GM21423 (cell line): ENCODE measurements at regions not wholly inside any gene's neighbourhood (a gene's known extent, or its start where the extent isn't known, plus 50 kb on each side); places are given as distances from the start of the nearest gene placed in this dataset.
"Not testable (repeated sequence)": the region's sequence is repeated elsewhere in the genome, so short reads cannot be mapped to it uniquely, and the experiment has no call there.

Source experiments
- ATAC-seq: cut with Tn5 transposase; IDR thresholded peaks from one replicate; pipeline ENCODE4 v1.9.1; 2021; ENCODE audit warnings: mild to moderate bottlenecking, moderate library complexity; ENCODE audit not compliant: unreplicated experiment

DNA sequence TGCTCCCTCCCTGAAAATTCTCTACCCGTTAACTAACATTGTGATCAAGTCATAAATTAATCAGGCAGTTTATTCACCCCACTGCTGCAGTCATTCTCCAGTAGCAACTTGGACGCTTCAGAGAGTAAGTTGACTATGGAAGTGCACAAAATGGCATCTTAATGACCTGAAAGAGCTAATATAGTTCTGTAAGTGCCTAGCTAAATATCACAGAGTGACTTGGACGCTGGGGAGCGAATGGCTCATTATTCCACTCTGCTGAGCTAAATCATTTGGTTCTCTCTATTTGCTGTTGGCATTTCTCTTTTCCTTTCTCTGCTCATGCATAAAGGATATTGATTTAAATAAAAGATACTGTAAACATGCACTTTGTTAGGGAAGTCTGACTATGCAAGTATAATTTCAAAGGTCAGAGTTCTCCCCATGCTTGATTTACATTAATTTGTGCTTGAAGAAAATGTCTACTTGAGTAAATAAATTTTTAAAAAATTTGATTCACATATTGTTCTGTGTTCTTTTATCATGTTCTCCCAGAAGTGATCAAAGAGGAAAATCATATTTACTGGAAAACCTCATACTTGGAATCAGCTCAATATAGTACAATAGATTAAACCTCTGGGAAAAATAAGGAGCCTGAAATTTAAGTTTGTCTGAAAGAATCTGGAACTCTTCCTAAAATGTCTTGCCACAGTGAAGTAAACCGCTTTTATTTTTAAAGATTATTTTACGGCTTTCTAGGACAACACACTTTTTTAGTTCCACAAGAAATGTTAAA, 169.5 kb upstream of the HAPLN1 start:
- no peak for ATAC-seq

DNA sequence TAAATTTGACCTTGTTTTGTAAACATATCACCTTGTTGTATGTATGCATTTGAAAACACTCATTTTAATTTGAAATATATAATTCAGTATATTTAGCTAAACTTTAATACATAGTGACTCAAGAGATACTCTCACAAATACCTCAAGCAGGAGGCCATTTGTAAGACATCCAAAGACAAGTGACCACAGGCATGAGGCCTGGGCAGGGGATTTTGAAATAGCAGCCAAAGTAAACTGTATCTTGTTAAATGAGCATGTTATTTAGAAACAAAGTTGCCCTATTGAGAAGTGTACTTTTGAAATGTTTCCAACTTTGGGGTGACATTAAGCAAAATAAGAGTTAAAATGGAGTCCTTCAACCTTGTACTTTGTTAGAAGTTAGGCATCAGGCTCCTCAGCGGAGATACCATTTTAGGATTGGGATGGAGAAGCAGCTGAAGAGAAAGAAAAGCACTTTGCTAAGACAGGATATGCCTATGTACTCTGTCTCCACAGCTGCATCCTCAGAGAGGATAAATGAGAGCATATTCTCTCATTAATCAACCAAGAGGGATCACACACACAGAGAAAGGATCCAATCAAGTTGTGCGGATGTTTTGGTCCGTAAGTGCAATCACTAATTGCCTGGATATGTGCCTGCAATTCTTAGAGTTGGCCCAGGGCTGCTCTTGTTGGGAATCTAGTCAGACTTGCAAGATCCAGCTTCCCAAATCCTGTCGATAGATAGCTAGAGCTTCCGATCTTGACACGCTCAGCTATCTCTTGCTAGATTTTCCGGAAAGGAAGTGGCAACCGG, 157.5 kb upstream of the HAPLN1 start:
- no peak for ATAC-seq

DNA sequence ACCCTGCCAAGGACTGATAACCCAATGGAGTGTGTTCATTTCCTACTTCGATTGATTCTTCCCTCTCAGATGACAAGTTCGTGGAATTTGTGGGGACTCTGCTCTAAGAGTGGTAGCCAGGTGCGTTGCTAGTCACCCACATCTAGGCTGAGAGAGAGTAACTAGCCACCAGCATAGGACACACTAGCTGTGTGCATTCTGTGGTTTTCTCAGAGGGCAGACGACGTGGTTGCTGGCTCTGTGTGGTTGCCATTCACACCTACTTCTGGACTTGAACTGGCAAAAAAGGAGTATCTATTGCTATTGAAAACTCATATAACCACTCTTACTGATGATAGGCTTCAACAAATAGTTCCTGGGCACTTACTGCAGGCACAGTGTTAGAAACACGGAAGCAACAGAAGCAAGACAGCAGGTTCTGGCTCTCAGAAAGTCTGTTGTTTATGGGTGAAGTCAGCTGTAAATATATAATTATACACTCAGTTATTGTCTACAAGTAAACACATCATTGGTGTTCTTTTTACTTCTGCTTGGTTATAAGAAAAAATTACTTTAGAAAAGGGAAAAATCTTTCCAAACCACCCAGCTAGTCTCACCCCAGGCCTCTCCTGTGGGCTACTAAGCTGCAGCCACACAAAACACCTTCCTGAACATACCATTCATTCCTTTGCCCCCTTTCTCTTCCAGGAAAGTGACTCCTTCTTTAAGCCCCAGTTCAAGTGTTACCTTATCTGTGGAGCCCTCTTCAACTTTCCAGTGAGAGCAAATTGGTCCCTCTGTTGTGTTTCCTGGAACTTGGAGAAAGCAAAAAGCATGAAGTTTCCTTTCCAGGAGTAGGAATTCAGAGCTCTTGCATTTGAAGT, 151.1 kb upstream of the HAPLN1 start:
- no peak for ATAC-seq

DNA sequence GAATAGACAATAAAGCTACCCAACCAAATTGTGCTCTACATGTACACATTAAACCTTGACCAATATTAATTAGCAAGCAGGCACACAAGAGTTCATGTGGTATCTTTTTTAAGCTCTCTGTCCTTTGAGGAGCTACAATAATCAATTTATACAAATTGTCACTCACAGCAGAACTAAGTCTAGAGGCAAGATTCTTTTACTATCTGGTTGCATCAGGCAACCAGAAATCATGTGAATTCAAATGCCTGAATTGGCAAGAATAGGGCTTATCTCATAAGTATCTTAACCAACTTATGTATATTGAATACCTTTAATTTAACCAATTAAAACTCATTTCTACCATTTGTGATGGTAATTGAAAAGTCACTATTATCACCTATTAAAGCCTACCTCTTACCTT, 145.5 kb upstream of the HAPLN1 start:
- ATAC-seq, result no peak

DNA sequence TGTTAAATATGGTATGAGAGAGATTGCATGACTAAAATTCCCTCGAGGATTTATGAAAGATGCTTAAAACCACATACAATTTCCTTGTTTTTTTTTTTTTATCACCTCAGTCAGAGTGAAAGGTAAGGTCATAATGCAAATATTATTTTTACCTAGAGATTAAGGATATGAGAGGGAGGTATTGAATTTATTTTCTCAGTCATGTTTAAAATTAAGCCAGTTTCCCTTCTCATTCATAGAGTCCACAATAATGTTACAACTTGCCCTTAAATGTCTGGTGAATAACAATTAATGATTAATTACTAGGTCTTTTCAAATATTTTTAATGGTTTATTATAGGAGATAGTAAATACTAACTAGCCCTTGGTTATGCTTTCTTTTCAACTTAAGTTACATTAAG, 144.9 kb upstream of the HAPLN1 start:
- no peak for ATAC-seq

DNA sequence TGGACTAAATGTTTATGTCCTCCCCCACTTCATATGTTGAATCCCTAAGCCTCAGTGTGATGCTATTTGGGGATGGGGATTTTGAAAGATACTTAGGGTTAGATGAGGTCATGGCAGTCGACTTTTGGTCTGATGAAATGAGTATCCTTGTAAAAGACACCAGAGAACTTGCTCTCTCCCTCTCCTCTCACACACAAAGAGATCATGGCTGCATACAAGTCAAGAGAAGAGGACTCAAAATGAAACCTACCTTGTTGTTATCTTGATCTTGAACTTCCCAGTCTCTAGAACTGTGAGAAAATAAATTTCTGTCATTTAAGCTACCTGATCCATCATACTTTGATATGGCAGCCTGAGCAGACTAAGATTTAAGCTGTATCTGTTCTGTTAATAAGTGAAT, 144.0 kb upstream of the HAPLN1 start:
- no peak for ATAC-seq

DNA sequence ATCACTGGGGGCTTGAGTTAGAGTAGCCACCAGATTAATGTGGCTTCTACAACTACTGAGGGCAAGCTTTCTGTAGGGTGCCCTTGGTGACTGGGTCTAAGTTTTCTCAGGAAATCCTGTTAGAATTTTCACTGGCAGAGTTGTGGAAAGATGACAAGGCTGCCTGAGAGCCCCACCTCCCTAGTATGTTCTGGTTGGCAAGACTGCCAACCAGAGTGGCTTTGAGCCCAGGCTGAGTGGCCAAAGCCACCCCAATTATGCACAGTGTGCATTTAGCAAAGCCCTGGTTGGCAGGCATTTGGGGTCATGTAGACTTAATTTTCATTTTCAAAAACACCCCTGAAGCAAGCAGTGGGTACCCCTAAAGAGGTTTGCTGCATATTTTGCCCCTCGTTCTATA, 136.7 kb upstream of the HAPLN1 start:
- no peak for ATAC-seq

DNA sequence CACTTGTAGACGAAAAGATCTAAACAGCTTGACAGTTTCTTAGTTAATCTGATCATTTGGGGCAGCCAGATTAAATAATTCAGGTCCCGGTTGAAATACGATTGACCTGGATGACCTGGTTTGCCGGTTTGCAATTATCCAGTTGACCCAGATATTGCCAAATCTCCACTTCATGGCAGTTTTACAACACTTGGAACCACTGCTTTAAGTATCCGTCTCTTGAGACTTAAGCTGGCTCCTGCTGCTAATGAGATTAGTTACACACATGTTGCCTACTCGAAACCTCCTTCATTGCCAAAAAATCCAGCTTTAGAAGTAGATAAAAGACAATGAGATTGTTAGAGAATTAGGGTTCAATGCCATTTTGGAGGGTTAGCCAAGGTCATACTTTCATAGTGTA, 136.2 kb upstream of the HAPLN1 start:
- ATAC-seq, result no peak

DNA sequence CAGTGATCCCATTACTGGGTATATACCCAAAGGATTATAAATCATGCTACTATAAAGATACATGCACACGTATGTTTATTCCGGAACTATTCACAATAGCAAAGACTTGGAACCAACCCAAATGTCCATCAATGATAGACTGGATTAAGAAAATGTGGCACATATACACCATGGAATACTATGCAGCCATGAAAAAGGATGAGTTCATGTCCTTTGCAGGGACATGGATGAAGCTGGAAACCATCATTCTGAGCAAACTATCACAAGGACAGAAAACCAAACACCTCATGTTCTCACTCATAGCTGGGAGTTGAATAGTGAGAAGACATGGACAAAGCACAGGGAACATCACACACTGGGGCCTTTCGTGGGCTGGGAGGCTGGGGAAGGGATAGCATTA, 129.8 kb upstream of the HAPLN1 start:
- not testable (repeated sequence) for ATAC-seq

DNA sequence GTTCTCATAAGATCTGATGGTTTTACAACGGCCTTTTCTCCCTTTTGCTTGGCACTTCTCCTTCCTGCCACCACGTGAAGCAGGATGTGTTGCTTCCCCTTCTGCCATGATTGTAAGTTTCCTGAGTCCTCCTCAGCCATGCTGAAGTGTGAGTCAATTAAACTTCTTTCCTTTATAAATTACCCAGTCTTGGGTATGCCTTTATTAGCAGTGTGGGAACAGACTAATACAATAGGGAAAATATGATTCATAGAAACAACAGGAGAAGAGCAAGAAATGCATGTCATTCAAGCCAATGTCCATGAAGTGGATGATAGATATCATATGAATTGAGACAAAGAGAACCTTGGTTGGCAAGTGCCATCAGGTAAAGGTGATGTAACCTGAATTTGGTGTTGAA, 128.3 kb upstream of the HAPLN1 start:
- ATAC-seq, result no peak

DNA sequence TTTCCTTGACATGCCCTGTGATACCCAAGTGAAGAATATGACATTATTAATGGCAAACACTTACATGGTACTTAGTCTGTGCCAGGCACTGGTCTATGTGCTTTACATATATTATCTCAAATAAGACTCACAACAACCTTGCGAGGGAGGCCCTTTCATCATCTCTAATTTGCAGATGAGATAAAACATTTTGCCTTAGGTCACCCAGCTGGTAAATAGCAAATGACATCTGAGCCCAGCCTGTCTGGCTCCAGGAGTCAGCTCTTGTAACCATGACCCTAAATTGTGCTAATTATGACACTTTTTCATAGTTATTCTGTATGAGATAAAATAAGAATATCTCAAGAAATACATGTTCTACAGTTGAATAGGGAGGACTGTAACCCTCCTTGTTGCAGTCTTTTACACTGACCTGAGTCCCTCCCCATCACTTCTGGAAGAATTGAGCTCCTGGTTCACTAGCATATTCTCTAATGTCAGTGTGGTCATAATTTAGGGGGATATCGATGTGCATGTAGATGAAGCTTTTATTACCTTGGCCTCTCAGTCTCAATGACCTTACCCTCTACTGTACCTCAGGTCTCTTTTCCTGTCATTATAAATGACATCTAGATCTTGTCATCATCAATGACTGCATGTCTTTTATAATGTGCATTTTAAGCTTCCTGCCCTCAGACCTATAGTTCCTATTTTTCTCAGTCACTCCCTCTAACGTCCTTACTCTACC, 126.1 kb upstream of the HAPLN1 start:
- no peak for ATAC-seq

DNA sequence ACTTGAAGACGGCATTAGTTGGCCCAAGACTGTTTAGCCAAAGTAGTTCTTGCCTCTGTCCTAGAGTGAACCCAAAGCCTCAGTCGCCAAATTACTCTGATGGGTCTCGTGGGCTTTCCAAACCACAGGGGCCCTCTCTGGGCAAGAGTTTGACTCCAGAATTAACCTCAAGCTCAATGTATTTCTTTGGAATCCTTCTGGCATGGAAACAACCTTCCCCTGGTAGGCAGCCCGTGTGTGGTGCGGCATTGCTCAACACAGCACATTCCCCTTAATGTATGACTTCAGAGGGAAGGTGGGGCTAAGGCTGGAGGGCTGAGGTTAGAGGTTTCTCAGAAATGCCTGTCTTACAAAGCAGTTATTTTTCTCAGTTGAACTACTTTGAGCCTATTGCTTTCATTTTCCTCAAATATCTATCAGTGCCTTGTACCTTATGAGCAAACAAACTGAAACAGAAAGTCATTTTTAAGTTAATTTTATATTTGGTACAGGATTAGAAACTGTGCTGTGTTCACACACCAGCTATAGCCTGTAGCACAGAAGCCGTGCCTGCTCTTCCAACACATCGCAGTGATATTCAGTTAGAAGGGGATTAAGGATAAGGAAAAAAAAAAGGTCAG, 123.9 kb upstream of the HAPLN1 start:
- ATAC-seq, result peak; percentile 95

DNA sequence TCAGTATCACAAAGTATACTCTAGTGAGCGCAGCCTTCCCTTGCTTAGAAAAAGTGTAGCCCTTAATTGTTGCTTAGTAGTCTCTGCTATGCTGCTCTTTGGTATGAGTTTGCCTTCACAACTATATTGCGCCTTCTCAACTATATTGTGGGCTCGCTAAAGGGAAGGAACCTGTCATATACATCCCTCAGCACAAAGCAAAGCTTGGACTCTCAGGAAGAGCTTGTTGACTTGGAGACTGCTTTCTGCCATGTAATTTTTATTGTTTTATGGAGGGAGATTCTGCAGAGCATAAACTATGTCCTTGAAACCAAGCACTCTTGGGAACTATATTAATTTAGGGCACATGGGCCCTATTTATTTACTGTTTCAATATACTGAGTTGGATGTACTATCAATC, 119.1 kb upstream of the HAPLN1 start:
- ATAC-seq, result no peak

DNA sequence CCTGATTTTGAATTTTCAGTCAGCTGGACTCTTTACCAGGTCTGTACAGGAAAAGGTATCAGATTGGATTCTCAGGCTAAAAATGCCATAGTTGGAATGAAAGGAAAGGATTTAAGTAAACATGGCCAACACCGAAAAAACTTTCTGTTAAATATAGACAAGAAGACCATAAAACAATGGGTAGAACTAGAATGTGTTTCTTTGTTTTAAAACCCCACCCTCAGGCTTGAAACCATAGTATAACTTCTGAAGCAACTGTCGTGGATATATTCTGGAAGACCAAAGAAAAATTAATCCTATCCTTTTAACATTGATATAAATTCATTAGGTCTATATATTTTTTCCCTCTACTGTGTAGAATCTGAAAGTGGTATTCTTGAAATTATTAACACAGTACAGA, 118.6 kb upstream of the HAPLN1 start:
- ATAC-seq, result no peak

DNA sequence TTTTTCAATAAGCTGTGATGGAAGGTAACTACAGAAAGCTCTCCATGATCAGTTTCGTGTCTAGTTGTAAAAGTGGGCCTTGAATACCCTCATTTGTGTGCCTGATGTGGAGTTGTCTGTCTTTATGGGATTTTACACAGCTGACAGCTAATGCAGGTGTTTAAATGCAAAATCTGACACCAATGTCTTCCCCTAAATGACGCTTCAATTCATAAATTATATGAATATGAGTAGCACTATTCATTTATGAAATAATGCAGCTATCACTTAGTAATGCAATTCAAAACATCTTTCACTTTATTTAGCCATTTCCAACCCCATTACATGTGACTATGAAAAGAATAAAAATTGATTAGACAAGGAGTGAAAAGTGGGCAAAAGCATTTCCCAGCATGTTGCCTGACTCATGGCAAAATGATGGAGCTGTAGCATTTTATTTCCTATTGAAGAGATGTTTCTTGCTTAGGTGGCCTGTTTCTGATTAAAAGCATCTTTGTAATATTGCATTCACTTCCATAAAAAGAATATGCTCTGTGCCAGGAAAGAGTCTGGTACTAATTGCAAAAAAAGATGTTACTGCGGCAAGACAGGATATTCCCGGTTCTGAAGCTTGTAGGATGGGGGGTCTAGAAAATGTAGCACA, 116.7 kb upstream of the HAPLN1 start:
- ATAC-seq, result no peak

DNA sequence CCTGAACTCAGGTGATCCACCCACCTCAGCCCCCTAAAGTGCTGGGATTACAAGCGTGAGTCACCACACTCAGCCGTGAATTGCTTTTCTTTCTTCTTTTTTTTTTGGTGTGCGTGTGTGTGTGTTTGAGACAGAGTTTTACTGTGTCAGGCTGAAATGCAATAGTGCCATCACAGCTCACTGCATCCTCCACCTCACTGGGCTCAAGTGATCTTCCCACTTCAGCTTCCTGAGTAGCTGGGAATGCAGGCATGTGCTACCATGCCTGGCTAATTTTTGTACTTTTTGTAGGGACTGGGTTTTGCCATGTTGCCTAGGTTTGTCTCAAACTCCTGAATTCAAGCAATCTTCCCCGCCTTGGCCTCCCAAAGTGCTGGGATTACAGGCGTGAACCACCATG, 113.7 kb upstream of the HAPLN1 start:
- no peak for ATAC-seq

DNA sequence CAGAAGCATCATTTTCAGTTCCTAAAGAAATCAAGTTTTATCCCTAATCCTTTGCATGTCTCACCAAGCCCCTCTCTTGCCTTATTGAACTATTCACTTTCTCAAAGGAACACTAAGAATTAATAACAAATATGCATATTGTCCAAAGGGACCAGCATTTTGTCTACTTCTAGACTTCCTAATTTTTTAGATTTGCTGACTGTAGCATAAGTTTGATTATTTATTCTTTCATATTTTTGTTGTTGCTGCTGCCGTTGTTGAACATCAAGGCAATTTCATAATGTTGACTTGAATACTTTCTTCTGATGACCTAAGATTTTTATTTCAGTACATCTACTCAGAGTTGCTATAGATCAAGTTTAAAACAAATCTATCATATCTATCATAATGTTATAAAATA, 111.2 kb upstream of the HAPLN1 start:
- ATAC-seq, result no peak

DNA sequence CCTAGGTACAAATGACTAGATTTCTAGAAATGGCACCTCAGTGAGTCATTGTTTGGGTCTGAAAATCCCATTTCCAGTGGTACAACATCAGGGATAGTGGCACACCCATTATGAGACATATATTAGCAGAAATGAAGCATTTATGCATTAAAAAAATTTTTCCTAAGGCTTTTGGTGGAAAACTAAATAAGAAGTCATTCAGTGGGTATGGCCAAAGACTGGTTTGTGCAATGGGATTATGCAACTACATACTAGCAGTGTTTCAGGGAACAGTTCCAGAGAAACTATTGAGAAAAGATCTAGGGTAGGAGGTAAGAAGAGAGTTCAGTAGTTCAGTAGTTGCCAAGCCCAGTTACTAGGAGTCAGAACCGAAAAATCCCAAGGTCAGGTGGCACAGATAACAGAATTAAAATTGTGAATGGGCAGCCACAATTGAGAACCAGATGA, 106.5 kb upstream of the HAPLN1 start:
- no peak for ATAC-seq

DNA sequence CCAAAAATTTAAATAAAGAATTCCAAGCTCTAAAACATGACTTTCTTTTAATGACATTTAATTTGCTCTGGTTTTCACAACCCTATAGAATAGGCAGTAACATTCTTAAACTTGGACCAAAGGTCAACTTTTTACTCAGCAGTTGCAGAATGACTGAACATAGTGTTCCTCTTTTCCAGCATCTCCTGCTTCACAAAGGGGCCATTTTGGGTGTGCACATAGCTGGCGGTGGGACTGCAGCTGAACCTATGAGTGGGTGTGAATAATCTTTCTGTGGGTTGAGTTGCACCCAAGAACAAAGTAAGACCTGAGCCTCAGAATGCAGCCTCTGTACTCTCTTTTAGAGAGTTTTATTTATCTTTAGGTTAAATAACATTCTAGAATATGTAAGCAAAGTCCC, 96.9 kb upstream of the HAPLN1 start:
- ATAC-seq, result no peak

DNA sequence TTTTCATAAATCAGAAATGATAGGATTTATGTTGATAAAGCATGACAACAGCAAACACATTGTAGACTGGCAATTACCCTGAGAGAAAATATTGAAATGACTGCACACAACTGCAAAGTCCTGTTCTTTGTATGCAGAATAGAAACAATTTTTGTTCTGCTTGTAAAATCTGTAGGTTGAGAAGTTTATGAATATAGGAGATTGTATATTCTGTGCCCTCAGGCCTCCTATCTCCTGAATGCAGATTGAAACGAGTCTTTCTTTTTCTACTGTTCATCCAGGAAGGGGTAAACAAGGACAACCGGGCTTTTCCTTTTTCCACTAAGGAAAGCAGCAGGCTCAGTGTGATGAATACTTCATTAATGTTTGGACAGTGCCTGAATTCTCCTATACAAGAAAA, 95.0 kb upstream of the HAPLN1 start:
- no peak for ATAC-seq
